ENCODE measurements at regions not wholly inside any gene's neighbourhood (a gene's known extent, or its start where the extent isn't known, plus 50 kb on each side); places are given as distances from the start of the nearest gene placed in this dataset.

DNA sequence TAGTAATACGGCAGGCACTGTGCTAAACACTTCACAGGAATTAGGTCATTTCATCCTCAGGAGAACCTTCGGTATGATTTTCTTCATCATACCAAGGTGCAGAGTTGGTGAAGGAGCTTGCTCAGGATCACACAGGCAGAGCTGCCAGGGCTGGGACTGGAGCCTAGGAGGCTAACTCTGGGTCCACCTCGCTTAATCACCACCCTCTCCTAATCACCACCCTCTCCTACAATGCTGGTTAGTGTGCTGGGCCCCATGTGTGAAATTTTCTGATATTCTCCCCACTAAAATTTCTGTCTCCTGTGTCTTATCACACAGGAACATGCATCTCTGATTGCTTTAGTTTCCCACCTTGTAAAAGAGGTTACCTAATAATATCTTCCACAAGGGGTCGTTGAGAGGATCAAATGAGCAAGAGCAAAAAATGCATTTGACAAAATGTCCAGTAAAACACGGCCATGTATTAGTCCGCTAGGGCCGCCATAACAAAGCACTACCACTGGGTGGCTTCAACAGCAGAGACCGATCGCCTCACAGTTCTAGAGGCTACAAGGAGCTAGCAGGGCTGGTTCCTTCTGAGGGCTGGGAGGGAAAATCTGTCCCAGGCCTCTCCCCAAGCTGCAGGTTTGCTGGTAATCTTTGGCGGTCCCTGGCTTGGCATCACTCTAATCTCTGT, 128.2 kb upstream of the NFIB start:
- Mint-ChIP-seq H3K4me3 (no peak overlapping the region), H3K4me1 (ENCODE audit: low read depth in 2 of 2) (no peaks in the 10 kb centered on the region), H3K36me3 (ENCODE audit: insufficient read depth) (peaks cover 3% of the 10 kb centered on the region), H3K27me3 (peaks cover 6 to 8% of the 10 kb centered on the region in 2 donors), H3K9me3 (peaks cover 0 to 3% of the 10 kb centered on the region in 2 donors), H3K27ac (no peak overlapping the region)
- ATAC-seq (replicated peaks) (no peak), DNase-seq (no peak)

DNA sequence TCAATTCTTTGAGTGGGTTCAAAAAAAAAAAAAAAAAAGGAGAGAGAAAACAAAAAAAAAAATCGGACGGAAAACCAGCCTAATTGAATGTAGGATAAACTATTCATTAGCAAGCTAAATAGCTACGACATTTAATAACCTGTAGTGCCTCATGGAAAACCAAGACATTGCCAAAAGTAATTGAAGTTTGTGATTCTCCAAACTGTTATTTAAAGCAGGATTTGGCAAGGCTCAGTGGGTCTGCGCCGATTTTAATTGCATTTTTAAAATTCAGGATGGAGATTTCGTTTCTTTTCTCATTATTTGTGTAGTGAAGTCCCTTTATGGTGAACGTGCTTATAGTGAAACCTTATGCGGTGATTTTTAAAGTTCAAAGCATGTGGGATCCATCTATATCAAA, 127.2 kb upstream of the NFIB start:
- no peak for DNase-seq
- no peak overlapping the region for H3K27ac Mint-ChIP-seq
- H3K4me1 Mint-ChIP-seq (ENCODE audit: low read depth in 2 of 2) = no peaks in the 10 kb centered on the region
- ATAC-seq (replicated peaks) = no peak
- H3K36me3 Mint-ChIP-seq (ENCODE audit: insufficient read depth) = peaks cover 3% of the 10 kb centered on the region
- peaks cover 0 to 3% of the 10 kb centered on the region in 2 donors for H3K9me3 Mint-ChIP-seq
- no peak overlapping the region for H3K4me3 Mint-ChIP-seq
- peaks cover 6 to 13% of the 10 kb centered on the region in 2 donors for H3K27me3 Mint-ChIP-seq

DNA sequence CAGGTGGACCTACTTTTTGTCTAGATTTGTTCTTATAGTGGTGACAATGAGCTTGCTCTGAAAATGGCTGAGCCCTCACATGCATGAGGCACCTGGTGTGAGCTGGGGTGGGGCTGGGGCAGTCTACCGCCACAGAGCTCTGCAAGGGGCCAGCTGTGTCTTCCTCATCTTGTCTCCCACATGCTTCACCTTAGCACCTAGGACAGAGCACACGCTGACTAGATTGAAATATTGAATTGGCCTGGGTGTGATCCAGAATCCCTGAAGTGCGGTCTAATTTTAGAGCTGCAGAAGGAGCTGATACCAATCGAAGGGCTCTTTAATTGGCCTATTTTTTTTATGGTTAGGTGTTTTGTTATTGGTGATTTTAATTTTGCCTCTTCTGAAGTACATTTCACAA, 126.1 kb upstream of the NFIB start:
- H3K4me3 Mint-ChIP-seq = no peak overlapping the region
- H3K4me1 Mint-ChIP-seq (ENCODE audit: low read depth in 2 of 2) = no peaks in the 10 kb centered on the region
- no peak for ATAC-seq (replicated peaks)
- H3K36me3 Mint-ChIP-seq (ENCODE audit: insufficient read depth) = peaks cover 3% of the 10 kb centered on the region
- H3K27ac Mint-ChIP-seq = no peak overlapping the region
- peaks cover 6 to 16% of the 10 kb centered on the region in 2 donors for H3K27me3 Mint-ChIP-seq
- H3K9me3 Mint-ChIP-seq = peaks cover 0 to 3% of the 10 kb centered on the region in 2 donors
- no peak for DNase-seq

DNA sequence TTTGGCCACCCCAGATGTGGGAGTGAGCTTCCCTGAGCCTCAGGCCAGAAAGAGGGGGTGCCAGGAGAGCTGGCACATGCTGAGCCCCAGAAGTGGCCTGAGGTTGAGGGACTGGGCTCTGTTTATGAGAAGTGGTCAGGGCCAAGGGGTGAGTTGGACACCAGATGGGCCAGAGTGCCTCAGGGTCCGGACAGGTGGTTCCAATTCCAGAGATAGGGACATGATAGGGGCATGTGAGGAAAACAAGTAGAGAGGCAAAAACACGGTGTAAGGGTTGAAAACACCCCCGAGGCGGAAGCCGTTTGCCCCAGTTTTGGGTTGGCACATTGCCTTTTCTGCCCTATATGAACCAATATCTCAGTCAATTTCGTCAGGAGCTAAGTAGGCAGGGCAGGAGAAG, 125.6 kb upstream of the NFIB start:
- peaks cover 3% of the 10 kb centered on the region for H3K36me3 Mint-ChIP-seq (ENCODE audit: insufficient read depth)

DNA sequence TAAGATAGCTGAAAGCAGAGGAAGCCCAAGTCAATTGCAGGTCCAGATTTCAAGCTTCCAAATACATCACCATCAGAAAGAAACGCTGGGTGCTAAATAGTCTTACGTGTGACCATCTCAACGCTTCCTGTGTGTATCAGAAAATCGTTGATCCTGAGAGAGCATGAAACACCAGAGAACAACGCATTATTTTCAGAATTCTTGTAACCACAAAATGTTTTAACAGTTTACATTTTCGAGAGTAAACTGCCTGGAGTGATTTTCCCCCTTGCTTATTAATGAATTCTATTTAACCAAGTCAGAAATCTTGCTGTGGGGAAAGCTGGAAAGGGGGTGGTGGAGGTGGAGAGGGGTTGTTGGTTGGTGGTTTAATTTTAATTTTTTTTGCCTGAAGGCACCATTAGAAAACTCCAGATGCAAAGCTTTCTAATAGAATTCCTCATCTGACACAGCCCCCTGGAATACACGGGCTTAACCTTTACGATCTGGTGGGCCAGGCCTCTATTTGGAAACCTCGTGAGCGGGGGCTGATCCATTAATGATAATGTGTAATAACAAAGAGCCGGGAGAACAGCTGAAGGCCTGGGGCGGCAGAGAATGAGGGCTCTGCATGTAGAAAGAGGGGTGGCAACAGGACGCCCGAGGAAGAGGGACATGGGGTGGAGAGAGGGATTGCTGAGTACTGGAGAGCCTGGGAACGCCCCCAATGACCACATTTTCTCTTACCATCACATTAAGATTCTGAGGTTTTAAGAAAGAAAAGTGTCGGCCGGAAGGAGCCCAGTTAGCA, 124.5 kb upstream of the NFIB start:
- Mint-ChIP-seq H3K27ac (no peak overlapping the region), H3K27me3 (peaks cover 6 to 16% of the 10 kb centered on the region in 2 donors), H3K36me3 (ENCODE audit: insufficient read depth) (peaks cover 3% of the 10 kb centered on the region), H3K9me3 (peaks cover 0 to 3% of the 10 kb centered on the region in 2 donors), H3K4me1 (ENCODE audit: low read depth in 2 of 2) (no peaks in the 10 kb centered on the region), H3K4me3 (no peak overlapping the region)
- no peak for DNase-seq
- ATAC-seq (replicated peaks) = no peak

More for the DNA sequence above, 125.6 kb upstream of the NFIB start:
- no peak overlapping the region for H3K27ac Mint-ChIP-seq
- peaks cover 6 to 16% of the 10 kb centered on the region in 2 donors for H3K27me3 Mint-ChIP-seq
- ATAC-seq (replicated peaks) (no peak), DNase-seq (no peak)
- no peak overlapping the region for H3K4me3 Mint-ChIP-seq
- no peaks in the 10 kb centered on the region for H3K4me1 Mint-ChIP-seq (ENCODE audit: low read depth in 2 of 2)
- H3K9me3 Mint-ChIP-seq = peaks cover 0 to 3% of the 10 kb centered on the region in 2 donors

DNA sequence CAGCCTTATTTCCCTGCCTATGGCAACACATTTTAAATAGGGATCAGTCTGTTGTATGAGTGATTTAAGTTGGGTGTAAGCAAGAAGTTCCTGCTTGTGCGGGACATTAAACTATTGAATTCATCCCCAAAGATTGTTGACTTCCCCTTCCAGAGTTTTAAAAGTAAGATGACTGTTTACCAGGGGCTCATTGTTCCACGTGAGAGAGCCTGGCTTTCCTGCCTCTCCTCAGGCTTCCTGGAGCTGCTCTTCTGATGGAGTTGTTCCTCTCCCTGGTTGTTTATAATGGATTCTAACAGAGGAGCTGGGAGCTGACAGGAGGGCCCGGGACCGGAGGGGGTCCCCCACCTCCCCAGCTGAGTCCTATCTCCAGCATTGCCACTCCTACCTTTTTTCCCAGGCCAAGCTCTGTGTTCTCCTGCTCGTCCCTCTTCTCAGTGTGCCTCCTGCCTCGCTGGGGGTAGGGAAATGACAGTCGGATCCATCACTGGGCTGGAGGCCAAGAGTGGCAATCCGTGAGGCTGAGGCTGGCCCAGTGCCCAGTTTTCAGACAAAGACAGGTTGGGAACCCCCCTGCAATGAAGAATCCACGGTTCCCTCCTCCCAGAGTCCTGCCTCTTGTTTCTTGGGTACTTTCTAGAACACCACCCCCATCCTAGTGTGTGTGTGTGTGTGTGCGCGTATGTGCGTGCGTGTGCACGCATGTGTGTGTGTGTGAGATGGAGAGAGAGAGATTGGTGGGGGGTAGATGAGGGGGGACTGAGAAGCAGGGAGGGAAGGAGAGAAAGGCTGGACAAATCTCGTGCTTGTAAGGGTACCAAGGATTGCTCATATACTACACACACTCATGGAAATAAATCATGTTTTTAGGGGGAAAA, 123.7 kb upstream of the NFIB start:
- H3K27me3 Mint-ChIP-seq = peaks cover 6 to 16% of the 10 kb centered on the region in 2 donors
- no peaks in the 10 kb centered on the region for H3K4me1 Mint-ChIP-seq (ENCODE audit: low read depth in 2 of 2)
- peaks cover 3% of the 10 kb centered on the region for H3K36me3 Mint-ChIP-seq (ENCODE audit: insufficient read depth)
- no peak overlapping the region for H3K27ac Mint-ChIP-seq
- no peak overlapping the region for H3K4me3 Mint-ChIP-seq
- ATAC-seq (replicated peaks) (no peak), DNase-seq (no peak)
- H3K9me3 Mint-ChIP-seq = no peaks in the 10 kb centered on the region

DNA sequence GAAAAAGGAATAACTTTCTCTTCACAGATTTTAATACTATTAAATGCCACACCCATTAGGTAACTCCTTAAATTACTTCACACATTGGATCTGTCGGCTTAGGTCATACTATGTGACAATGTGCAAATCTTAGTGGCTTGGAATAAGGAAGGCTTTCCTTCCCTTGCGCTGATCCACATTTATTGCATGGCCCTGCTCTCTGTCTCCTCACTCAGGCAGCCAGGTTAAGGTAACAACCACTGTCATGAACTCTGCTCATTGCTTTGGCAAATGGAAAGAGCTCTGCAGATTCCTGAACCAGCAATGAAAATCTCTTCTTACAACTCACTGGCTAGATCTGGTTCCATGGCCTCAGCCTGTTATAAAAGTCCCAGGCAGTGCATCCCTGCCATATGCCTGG, 121.9 kb upstream of the NFIB start:
- Mint-ChIP-seq H3K9me3 (no peaks in the 10 kb centered on the region), H3K27ac (no peak overlapping the region), H3K4me1 (ENCODE audit: low read depth in 2 of 2) (no peaks in the 10 kb centered on the region), H3K36me3 (ENCODE audit: insufficient read depth) (peaks cover 3% of the 10 kb centered on the region), H3K27me3 (peaks cover 6 to 16% of the 10 kb centered on the region in 2 donors), H3K4me3 (no peak overlapping the region)
- no peak for DNase-seq
- no peak for ATAC-seq (replicated peaks)

DNA sequence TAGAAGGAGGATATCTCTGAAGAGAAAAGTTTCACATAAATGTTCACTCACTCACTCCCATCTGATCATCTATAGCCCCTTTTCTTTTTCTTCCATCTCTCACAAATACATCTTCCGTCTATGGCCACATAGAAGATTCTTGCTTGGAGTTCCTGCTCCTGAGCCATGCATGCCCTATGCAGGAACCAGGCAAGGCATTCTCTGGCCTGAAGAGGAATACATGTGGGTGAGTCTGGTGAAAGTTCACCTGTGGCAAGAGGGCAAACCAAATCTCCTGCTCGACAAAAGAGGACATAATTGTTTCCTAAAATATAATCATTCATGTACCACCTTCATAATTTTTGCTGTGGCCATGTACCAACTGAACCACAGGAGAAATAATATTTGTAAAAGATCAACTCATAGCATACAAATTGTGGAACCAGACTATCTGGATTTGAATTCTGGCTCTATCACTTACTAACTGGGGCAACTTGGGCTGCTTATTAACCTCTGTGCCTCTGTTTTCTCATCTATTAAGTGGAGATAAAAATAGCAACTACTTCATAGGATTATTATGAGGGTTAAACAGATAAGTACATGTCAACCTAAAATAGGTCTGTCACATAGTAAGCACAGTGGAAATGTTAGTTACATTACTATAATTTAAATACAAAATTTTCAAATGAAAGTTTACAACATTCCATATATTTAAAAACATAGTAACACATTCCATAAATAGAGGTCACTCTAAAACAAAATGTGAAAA, 121.2 kb upstream of the NFIB start:
- Mint-ChIP-seq H3K4me3 (no peak overlapping the region), H3K27me3 (peaks cover 6 to 16% of the 10 kb centered on the region in 2 donors), H3K36me3 (ENCODE audit: insufficient read depth) (peaks cover 3% of the 10 kb centered on the region), H3K9me3 (no peaks in the 10 kb centered on the region), H3K4me1 (ENCODE audit: low read depth in 2 of 2) (no peaks in the 10 kb centered on the region), H3K27ac (no peak overlapping the region)
- DNase-seq = no peak
- no peak for ATAC-seq (replicated peaks)

DNA sequence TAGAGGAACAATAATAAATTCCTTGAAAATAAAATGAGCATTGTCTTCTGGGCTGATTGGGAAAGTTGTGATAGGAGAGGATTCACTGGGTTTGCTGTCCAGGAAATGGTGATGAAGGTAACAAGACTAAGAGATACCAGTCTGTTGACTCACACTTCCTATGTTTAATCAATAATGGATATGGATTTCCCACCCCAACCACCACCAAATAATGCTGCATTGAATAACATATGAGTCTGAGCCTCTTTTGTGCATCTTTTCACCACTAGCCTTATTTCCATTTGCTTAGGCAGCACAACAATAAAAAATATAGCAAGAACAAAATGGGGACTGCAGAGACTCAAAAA, 120.2 kb upstream of the NFIB start:
- H3K27ac Mint-ChIP-seq = no peak overlapping the region

DNA sequence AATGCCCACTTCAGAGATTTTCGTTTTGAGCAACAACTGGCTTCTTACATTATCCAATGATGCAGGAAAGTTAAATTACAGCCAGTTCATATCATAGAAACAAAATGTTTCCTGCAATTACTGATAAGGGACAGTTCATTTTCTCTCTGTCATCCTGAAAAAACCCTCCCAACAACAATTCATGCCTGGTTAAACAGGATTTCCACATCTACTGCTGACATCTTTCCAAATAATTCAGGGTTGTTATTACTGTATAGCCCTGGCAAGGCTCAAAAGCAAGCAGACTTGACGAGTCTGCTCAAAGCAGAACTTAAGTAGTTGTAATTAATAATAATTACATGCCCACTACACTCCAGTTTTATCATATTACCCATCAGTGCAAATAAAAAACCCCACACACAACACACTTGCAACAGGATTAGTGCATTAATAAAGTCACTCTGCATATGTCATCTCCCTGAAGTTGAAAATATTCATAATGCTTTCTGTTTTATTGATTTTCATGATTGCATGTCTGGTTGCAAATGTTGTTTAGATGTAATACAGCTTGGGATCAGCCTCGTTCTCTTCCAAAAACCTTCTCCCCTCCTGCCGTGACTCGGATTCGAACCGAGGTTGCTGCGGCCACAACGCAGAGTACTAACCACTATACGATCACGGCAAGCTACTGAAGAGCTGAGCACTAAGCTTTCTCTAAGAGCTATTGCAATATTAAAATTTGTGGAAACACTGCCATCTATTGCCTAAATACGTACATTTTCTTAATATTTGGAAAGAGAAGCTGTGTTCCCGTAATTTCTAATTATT, 119.6 kb upstream of the NFIB start:
- Mint-ChIP-seq H3K27me3 (peaks cover 6 to 16% of the 10 kb centered on the region in 2 donors), H3K9me3 (no peaks in the 10 kb centered on the region), H3K27ac (no peak overlapping the region), H3K36me3 (ENCODE audit: insufficient read depth) (no peaks in the 10 kb centered on the region), H3K4me1 (ENCODE audit: low read depth in 2 of 2) (peaks cover 0 to 2% of the 10 kb centered on the region in 2 donors), H3K4me3 (no peak overlapping the region)
- no peak for DNase-seq
- no peak for ATAC-seq (replicated peaks)

More for the DNA sequence above, 120.2 kb upstream of the NFIB start:
- peaks cover under 1% of the 10 kb centered on the region for H3K36me3 Mint-ChIP-seq (ENCODE audit: insufficient read depth)
- no peak for DNase-seq
- H3K4me1 Mint-ChIP-seq (ENCODE audit: low read depth in 2 of 2) = no peaks in the 10 kb centered on the region
- peaks cover 6 to 16% of the 10 kb centered on the region in 2 donors for H3K27me3 Mint-ChIP-seq
- no peak for ATAC-seq (replicated peaks)
- no peaks in the 10 kb centered on the region for H3K9me3 Mint-ChIP-seq
- H3K4me3 Mint-ChIP-seq = no peak overlapping the region

DNA sequence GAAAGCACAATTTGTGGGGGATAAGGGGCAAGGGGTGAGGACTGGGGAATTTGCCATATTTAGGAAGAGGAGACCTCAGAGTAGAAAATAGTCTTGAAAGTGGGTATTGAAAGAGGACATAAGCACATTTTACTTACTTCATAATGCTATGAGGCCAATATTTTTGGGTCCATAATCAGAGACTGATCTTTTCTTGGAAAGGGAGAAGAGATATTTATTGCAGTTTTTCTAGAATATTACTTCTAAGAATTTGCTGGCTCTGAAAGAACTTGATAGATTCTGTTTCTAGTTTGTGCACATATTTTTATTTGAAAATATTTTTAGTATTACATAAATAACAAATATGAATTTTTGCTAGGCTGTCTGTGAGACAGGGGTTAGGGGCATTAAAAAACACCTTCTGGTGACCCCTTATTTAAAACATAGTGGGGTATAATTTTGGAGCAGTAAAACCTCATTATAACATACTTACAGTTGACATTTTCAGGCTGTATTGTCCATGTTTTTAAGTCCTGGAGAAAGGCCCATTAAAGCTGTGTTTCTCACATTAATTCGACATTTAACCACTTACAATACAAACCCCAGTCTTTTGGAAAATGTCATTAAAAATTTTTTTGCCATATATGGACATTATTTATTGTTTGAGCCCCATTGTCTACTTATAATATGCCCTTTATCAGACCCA, 118.9 kb upstream of the NFIB start:
- Mint-ChIP-seq H3K27me3 (peaks cover 4 to 18% of the 10 kb centered on the region in 2 donors), H3K4me3 (no peak overlapping the region), H3K9me3 (no peaks in the 10 kb centered on the region), H3K4me1 (ENCODE audit: low read depth in 2 of 2) (peaks cover 0 to 3% of the 10 kb centered on the region in 2 donors), H3K36me3 (ENCODE audit: insufficient read depth) (no peaks in the 10 kb centered on the region), H3K27ac (no peak overlapping the region)
- DNase-seq (no peak), ATAC-seq (replicated peaks) (no peak)

DNA sequence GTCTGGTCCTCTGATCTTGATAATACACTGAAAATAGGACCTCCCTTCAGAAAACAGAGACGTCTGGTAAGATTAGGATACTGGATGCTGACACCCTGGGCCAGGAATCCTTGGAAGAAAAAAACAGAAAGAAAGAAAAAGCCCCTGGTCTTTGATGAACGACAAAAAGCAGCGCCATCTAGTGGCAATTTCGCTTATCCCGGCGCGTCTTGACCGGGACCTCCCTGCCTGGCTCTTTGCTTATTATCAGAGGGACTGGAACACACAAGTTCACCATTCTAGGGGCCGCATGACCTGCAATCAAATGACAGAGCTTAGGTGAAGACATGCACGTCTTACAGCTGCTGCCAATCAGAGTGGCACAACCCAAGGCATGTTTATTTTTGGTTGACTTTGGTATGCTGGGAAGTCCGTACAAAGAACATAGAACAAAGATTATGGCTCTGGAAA, 114.9 kb upstream of the NFIB start:
- Mint-ChIP-seq H3K27ac (no peak overlapping the region), H3K4me3 (no peak overlapping the region), H3K27me3 (peaks cover 0 to 18% of the 10 kb centered on the region in 2 donors), H3K9me3 (no peaks in the 10 kb centered on the region), H3K36me3 (ENCODE audit: insufficient read depth) (no peaks in the 10 kb centered on the region), H3K4me1 (ENCODE audit: low read depth in 2 of 2) (peaks cover 0 to 5% of the 10 kb centered on the region in 2 donors)
- DNase-seq (peak in 1 of 3 experiments; percentile 3), ATAC-seq (replicated peaks) (no peak)
